ENCODE measurements at regions not wholly inside any gene's neighbourhood (a gene's known extent, or its start where the extent isn't known, plus 50 kb on each side); places are given as distances from the start of the nearest gene placed in this dataset.

GRCh38 chr5:12245429-12245828 is 341.2 kb upstream of the CTNND2 start:
- H3K9me3 ChIP-seq (ENCODE audit: control insufficient read depth, low read depth, low read length): no peaks in the 10 kb centered on the region
- H3K4me1 Mint-ChIP-seq: peaks cover 6 to 16% of the 10 kb centered on the region in 2 experiments
- H3K27ac ChIP-seq (ENCODE audit: insufficient read length, low read depth, low read length): no peak overlapping the region
- no peaks in the 10 kb centered on the region for H3K4me1 ChIP-seq (ENCODE audit: insufficient read depth, low read length)
- H3K56ac ChIP-seq (ENCODE audit: insufficient read length, low read depth, low read length): no peak overlapping the region
- peaks cover 0 to 3% of the 10 kb centered on the region in 2 experiments; a peak in 3 of 5 replicates for H3K9me3 Mint-ChIP-seq
- H2AFZ ChIP-seq (ENCODE audit: low read length): no peak overlapping the region
- H4K91ac ChIP-seq (ENCODE audit: insufficient read length, low read depth, low read length): no peak overlapping the region
- no peak overlapping the region for H4K5ac ChIP-seq (ENCODE audit: insufficient read length, low read depth, low read length)
- H3K14ac ChIP-seq (ENCODE audit: insufficient read depth, low read length): no peak overlapping the region
- H2BK12ac ChIP-seq (ENCODE audit: insufficient read length, low read depth, low read length): no peak overlapping the region
- no peaks in the 10 kb centered on the region for H3K23me2 ChIP-seq (ENCODE audit: insufficient read length, low read depth, low read length, poor library complexity, severe bottlenecking)
- no peak overlapping the region for H2BK15ac ChIP-seq (ENCODE audit: low read depth, low read length)
- H3K18ac ChIP-seq (ENCODE audit: insufficient read length, low read depth, low read length): no peak overlapping the region
- no peak overlapping the region for H3K23ac ChIP-seq (ENCODE audit: insufficient read length, low read depth, low read length)
- no peak overlapping the region for H3K9ac ChIP-seq (ENCODE audit: extremely low read depth, insufficient read length, low read length)
- H2AK5ac ChIP-seq (ENCODE audit: insufficient read length, low read length): no peak overlapping the region
- no peaks in the 10 kb centered on the region for H3K79me1 ChIP-seq (ENCODE audit: insufficient read depth, low read depth, low read length, poor library complexity, severe bottlenecking)
- no peak overlapping the region for H3K4ac ChIP-seq (ENCODE audit: low read depth, low read length)
- H2BK120ac ChIP-seq (ENCODE audit: low read depth, low read length, poor library complexity, severe bottlenecking): no peak overlapping the region
- no peak overlapping the region for H3K4me3 Mint-ChIP-seq
- H3K4me2 ChIP-seq (ENCODE audit: insufficient read depth, insufficient read length, low read length): no peak overlapping the region
- no peaks in the 10 kb centered on the region for H4K20me1 ChIP-seq (ENCODE audit: control insufficient read depth, insufficient read depth, insufficient read length)
- no peak for TF ChIP-seq CTCF (conservative IDR thresholded peaks at IDR 0.05)
- H4K8ac ChIP-seq (replicated peaks; ENCODE audit: insufficient read length, low read depth, low read length): no peak overlapping the region
- DNase-seq: no peak
- WGBS (ENCODE audit: extremely low coverage, insufficient read length, low lambda C conversion rate): no CpG with 5 or more reads among the region's 3 CpGs
- H3K27ac Mint-ChIP-seq: no peak overlapping the region
- no peak overlapping the region for H2BK5ac ChIP-seq (ENCODE audit: insufficient read length, low read length)
- H3K27me3 ChIP-seq (ENCODE audit: insufficient read depth, low read length): no peaks in the 10 kb centered on the region; the same call in 1 of the 2 replicates
- H3K27me3 Mint-ChIP-seq (ENCODE audit: low read depth): peaks cover 32% of the 10 kb centered on the region
- peaks cover 0 to 3% (median 0%) of the 10 kb centered on the region in 3 experiments; a peak in 1 of 7 replicates for H3K36me3 Mint-ChIP-seq (ENCODE audit: insufficient read depth in 1 of 3, low read depth in 3 of 3)
- H3K79me2 ChIP-seq (ENCODE audit: insufficient read depth, low read length): no peaks in the 10 kb centered on the region
- H2BK20ac ChIP-seq (ENCODE audit: low read depth, low read length, poor library complexity, severe bottlenecking): no peak overlapping the region
- no peak overlapping the region for H3T11ph ChIP-seq (ENCODE audit: low read length)
